DND-41 (cell line): ENCODE measurements at regions not wholly inside any gene's neighbourhood (a gene's known extent, or its start where the extent isn't known, plus 50 kb on each side); places are given as distances from the start of the nearest gene placed in this dataset.

Experiments used
- EZH2 ChIP-seq: IDR thresholded peaks from 3 replicates; pipeline ENCODE4 v1.6.1; 2012; ENCODE audit warnings: borderline replicate concordance, low read depth, mild to moderate bottlenecking, moderate library complexity, low read length, inconsistent platforms; ENCODE audit not compliant: severe bottlenecking
- TF ChIP-seq, protein P1 (sequence below): IDR thresholded peaks from 2 replicates; pipeline ENCODE4 v1.5.1; 2012; ENCODE audit warnings: borderline replicate concordance, low read length, moderate library complexity, mild to moderate bottlenecking; ENCODE audit not compliant: poor library complexity, severe bottlenecking; ENCODE audit errors: extremely low read depth

DNA sequence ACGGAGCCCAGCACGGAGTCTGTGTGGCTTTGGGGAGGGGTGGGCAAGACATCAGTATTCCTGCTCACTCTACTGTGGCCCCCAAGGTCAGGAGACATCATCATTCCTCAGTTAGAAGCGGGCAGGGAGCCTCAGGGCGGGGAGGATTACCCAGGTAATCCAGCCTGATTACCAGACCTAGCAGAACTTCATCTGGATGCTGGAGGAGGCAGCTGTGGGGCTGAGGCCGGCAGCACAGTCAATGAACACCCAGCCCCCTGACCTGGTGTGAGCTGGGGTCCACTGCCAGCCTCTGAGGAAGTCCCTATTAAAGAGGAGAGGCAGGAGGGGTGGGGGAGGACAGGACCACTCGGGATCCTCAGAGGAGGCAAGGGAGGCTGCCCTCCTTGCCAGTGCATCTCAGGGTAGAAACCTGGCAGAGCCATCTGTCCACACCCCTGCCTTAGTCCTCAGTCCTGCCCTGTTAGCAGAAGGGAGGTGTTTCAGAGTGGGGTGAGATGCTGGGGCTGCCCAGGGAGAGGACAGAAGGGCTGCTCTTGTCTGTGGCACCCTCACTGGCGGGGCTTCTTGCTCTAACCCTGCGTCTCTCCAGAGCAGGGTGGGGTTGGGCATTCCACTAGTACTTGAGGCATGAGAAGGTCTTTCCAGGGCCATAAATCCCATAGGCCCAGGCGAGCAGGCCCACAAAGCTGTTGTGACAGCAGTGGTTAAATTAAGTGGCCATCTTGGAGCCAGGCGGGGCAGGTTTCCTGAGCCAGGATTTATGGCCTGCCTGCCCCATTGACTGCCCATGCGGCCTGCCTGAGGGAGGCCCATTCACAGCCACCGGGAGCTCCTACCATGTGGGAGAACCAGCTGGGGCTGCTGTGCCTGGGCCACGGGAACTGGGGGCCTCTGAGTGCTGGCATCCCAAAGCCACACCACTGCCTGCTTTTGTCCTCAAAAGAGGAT is 82.1 kb downstream of the LINGO1 start:
- TF ChIP-seq, protein P1, sequence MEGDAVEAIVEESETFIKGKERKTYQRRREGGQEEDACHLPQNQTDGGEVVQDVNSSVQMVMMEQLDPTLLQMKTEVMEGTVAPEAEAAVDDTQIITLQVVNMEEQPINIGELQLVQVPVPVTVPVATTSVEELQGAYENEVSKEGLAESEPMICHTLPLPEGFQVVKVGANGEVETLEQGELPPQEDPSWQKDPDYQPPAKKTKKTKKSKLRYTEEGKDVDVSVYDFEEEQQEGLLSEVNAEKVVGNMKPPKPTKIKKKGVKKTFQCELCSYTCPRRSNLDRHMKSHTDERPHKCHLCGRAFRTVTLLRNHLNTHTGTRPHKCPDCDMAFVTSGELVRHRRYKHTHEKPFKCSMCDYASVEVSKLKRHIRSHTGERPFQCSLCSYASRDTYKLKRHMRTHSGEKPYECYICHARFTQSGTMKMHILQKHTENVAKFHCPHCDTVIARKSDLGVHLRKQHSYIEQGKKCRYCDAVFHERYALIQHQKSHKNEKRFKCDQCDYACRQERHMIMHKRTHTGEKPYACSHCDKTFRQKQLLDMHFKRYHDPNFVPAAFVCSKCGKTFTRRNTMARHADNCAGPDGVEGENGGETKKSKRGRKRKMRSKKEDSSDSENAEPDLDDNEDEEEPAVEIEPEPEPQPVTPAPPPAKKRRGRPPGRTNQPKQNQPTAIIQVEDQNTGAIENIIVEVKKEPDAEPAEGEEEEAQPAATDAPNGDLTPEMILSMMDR = no peak
- TF ChIP-seq EZH2 = no peak
